ENCODE measurements at regions not wholly inside any gene's neighbourhood (a gene's known extent, or its start where the extent isn't known, plus 50 kb on each side); places are given as distances from the start of the nearest gene placed in this dataset.

DNA sequence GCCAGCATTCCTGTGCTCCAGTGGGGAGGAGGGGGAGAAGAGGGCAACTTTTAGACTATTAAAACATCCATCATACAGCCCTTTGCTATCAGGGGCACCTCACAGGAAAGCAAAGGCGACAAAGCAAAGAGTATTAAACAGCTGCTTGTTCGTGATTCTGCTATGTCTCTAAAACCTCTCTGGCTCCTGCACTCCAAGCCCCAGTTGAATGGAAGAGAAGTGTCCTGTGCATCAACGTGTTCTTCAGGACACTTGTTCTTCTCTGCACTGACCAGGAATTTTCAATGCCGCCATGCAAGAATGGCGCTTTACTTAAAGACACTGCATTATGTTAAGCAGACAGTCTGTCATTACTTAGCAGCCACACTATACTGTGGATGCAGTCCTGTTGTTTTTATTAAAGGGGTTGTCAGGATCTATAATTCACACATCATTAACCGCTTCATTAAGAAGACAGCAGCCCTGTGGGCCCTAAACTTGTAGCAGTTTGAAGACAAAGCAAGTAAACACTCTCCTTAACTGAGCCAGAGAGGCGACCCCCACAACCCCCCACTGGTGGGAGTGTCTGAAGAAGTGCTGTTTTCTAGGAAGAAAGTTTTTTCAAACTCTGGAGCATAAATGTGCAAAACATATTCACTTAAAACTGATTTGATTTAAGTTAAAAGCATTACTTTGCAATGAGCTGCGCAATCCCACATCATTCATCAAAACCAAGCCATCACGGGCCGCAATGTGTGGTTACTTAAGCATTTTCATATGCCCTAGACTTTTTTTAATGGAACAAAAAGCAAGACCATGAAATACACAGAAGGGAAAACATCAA is 164.5 kb downstream of the ZNF608 start:
- DNase-seq: no peak

DNA sequence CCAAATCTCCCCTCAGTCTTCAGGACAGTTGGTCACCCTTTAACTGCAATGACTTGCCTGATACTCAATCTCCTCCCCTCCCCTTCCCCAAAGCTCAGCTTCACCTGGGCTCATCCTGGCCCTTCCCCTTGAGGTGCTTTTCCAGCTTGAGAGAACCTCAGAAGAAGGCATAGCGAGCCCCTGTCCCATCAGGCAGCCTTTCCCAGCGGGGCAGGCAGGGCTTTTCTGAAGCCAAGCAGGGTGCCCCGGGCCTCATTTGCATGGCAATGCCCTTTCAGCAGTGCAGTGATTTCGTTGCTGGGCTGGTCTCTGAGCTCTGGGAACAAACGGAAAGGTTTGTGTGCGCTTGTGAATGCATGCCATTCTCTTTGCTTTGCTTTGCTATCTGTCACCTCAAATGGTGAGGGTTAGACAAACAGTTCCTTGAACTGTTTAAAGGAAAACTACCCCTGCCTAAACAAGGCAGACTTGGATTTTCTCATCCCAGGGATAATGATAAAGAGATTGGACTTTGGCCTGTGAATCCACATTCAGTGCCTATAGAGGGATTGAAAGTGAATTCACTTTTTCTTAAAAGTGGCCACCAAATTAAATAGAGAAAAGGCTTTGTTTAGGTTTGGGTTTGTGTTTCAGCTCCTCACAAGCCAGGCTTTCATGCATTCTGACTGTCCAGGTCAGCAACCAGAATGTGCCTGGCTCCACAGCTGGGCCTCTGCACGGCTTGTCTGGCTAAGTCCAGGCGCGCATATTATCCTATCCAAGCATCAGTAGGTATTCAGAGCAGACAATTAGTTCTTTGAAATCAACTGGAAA is 165.3 kb downstream of the ZNF608 start:
- DNase-seq: no peak

DNA sequence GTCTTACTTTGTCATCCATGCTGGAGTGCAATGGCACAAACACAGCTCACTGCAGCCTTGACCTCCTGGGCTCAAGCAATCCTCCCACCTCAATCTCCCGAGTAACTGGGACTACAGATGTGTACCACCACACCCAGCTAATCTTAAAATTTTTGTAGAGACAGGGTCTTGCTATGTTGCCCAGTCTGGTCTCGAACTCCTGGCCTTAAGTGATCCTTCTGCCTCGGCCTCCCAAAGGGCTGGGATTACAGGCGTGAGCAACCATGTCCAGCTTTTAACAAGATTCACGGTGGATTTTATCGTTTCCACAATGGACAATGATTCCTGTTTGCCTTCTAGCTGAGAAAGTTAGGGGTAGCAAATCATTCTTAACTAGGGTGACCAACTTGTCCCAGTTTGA is 165.9 kb downstream of the ZNF608 start:
- DNase-seq: no peak

DNA sequence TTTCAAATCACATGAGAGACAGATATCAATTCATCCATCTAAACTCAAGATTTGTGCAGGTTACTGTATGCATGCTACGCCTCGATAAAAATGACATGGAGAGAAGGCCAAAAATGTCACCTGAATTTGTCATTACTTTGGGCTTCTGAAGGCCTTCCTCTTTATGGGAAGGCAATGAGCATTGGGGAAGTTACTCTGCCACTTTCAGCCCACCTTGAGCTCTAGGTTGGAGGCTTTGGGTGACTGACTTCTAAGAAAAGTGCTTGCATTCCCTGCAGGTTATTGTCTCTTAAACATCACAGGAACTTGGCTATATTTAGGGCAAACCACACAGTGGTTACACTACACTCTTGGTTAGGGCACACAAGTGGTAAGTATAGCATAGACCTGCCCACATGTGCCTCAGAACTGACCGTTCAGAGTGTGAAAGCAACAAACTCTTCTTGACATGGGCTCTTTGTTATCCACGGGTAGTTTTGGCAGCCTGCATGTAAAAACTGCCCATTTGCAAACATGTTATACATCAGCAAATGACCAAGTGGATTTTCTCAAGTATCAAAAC is 169.5 kb downstream of the ZNF608 start:
- no peak for DNase-seq

DNA sequence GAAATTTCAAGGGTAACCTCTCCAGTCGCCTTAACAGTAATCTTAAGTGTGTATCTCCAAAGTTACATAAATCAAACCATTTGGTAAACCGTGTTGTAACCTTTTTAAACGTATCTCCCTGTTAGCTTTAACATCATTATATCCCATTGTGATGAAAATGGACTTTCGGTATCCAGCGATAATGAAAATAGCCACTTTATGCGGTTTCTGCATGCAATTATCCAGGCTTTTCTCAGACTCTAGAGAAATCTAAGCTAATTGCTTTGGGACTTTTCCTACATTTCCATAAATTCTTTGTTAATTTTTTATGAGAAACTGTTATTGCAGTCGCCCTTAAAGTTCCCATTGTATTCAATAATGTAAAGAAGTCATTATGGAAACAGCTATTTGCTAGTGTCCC is 170.7 kb downstream of the ZNF608 start:
- no peak for DNase-seq

DNA sequence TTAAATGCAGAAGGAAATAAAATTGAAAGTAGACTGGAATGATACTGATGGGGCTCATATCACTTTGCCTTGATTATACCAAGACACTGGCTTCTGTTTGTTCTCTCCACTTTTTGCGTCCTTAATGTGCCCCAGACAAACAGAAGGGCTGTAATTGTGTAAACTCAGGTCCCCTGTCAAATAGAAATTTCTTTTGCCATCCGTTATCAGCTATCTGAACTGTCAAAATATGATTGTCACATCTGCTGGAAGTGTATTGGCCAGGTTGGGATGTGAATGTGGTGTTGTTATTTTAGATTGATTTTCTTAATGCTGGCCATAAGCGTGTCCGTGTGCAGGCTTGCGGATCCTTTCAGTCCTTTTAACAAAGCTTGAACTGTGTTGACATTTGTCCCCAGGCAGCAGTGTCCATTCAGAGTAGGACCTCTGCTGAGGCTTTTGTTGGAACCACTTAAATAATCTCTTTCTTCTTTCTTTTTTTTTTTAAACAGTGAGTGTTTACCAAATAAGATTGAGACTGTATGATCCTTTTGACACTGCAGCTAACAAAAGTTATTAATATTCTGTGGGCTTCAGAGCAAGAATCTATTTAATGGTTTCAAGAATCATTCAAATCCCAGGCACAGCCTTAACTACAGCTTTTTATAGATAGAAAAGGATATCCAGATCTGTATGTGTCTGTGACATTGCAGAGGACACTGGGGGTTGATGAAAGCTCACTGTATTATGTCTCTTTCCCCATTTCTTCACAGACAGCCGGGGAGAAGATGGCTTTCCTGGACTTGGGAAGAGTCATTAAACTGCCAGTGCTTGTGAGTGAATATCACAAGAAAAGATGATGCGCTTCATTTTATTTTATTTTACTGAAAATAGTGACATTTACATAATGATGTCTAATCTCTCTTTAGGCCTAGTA is 171.7 kb downstream of the ZNF608 start:
- no peak for DNase-seq

DNA sequence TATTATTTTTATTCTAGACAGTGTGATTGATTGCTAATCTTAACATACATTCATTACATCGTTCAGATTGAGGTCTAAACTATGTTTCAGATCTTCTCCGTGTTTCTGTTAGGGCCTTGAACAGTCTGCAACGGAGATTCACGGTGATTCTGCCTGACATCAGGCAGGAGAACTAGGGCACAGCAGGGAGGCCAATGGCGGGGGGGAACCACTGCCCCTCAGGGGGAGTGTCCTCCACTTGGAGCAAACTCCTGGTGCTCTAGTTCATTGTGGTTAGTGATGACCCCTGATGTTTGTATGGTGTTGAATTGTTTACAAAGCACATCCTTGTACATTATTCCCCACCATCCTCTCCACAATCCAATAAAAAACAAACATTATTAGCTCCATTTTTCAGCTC is 173.5 kb downstream of the ZNF608 start:
- DNase-seq: no peak

DNA sequence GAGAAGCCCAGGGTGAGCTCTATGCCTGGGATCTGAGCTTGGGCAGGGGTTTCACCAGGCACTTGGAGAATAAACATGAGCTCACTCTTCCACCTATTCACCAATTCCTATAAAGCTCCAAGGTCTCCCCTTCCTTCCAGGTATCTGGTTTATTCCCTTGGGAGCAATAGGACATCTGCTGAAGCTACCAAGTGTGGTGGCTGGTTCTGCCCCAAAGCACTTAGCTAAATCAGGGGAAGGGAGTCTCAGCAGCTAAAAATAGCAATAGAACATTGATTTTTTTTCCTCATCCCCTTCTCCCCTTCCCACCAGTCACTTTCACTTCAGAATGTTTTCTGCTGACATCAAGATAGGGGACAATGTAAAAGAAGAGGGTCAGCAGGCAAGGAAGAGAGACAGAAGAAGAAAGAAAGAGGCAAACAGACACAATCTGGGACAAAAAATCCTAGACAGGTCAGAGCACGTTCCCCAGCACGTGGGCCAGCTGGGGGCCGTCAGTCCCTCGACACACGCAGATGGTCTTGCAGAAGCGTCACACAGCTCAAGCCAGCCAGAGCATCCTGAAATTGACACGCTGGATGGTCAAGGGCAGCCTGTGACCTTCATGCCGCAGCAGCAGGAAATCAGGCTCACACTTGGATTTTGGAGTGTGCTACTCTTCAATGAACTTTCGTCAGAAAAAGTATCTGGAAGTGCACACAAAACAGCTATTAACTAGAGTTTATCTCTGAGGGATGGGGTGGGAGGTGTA is 176.0 kb downstream of the ZNF608 start:
- DNase-seq: no peak

DNA sequence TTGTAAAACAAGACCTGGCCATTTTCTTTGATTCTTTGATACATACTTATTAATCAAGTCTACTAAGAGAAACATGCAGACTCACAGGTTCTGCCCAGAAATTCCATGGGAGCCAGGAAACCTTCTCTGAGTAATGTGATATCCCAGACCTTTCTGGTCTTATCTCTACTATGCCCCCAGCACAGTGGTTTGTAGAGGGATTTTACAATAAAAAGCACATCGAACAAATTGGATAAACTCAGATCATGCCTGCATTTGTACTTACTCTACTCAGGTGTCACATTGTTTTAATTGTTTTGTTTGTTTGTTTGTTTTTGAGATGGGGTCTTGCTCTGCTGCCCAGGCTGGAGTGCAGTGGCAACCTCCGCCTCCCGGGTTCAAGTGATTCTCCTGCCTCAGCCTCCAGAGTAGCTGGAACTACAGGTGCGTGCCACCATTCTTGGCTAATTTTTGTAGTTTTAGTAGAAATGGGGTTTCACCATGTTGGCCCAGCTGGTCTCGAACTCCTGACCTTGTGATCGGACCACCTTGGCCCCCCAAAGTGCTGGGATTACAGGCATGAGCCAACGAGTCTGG is 179.5 kb downstream of the ZNF608 start:
- DNase-seq: no peak

DNA sequence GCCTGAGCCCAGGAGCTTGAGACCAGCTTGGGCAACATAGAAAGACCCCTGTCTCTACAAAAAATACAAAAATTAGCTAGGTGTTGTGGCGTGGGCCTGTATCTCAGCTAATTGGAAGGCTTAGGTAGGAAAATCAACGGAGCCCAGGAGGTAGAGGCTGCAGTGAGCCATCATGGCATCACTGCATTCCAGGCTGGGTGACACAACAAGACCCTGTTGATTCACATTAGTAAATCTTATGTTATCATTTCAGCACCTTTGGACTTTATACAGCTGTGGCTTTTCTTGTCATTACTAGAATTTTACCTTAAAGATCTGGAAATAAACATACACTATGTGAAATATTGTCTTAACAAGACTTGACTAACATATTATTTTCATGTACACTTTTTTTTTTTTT is 185.0 kb downstream of the ZNF608 start:
- DNase-seq: no peak

DNA sequence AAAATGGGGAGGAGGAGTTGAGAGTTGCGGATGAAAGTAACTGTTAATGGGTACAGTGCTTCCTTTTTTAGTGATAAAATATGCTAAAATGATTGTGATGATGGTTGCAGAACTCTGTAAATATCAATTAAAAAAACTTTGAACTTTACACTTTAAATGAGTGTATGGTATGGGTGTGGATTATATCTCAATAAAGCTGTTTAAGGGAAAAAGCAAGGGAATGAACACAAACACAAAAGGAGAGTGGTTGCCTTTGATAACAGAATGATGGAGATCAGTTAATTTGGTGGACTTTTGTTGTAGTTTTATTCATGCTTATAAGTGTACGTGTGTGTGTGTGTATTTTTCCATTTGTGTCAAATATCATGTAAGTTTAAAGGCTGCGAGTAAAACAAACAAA is 186.1 kb downstream of the ZNF608 start:
- DNase-seq: no peak

DNA sequence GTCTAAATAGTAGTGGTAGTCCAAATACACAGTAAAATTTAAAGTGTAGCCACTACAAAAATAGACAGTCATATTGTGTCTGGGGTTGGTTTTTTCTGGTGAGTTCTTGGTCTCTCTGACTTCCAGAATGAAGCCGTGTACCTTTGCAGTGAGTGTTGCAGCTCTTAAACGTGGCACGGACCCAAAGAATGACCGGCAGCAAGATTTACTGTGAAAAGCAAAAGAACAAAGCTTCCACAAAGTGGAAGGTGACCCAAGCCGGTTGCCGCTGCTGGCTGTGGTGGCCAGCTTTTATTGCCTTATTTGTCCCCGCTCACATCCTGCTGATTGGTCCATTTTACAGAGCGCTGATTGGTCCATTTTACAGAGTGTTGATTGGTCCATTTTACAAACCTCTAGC is 188.7 kb downstream of the ZNF608 start:
- no peak for DNase-seq

DNA sequence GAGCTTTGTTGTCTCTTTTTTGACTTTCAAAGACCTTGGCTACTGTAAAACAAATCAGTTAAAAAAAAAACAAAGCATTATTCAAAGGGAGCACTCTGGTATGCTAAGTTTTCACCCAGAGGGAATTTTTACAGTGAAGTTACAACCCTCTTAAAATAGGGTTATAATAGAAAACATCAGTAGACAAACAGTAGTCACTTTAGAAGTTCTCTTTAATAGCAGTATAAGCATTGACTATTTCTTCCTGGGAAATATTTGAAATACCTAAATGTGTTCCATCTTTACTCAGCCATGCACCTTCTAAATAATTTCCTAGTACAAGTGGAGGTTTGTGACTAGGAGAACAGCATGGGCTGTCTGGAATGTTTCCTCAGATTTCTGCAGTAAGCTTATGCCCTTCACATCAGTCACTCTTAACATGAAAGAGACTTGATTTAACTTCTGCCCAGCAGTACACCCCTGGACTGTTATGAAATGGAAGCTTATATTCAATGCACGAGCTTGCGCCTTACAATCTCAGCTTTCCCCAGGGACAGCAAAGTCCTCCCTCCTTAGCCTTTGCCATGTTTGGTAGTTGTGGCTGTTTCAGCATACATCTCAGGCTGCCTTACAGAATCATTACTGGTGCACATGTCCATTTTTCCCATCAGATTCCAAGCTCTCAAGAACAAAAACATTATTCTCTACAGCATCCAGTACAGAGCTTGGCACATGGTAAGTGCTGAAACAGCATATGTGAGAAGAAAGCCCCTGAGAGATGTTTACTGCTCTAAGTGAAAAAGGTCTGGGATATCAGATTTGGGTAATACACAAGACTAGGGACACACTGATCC is 191.5 kb downstream of the ZNF608 start:
- DNase-seq: no peak

DNA sequence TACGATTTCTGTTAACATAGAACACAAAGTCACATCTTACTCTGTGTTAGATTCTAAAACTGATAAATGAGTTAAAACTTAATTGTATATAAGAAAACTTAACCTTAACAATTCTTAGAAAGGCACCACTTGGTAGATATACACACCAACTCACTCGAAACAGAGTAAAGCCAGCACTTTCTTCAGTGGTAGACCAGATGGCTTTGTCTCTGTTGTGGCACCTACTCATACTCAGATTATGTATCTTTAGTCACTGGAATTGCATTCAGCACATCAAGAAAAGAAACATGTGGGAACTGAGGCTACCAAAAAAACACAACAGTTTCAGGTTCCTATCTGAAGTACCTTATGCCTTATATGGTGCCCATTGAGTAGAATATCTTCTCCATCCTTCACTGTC is 192.5 kb downstream of the ZNF608 start:
- DNase-seq: no peak

DNA sequence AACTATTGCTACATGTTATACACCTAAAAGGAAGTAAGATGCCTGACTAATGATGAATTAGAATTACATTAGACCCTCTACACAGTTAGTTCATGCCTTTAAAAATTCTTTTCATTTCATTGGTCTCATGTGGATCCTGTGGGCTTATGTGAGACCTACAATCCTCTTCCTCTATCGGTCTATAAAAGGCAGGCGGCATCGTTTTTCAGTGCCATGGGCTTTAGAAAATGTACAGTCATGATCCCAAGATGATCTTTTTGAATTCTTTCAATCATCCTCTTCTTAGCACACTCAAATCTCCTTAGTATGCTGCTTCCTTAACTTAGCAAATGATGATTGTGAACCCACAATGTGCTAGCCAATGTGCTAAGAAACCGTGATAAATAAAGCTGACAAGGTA is 193.9 kb downstream of the ZNF608 start:
- no peak for DNase-seq

DNA sequence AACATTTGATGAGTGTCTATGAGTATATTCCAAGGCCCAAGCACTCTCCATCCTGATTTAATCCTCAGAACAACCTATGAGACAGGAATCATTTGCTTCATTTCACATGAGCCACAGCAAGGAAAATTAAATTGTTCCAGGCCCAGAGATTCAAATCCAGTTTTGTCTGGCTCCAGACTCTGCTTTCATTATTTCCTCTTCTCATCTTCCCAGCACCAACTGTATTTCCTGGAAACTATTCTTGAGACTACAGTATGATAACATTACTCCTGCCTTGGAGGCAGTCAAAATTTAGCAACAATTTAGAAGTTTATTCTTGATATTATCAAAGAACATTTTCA is 194.5 kb downstream of the ZNF608 start:
- DNase-seq: no peak

DNA sequence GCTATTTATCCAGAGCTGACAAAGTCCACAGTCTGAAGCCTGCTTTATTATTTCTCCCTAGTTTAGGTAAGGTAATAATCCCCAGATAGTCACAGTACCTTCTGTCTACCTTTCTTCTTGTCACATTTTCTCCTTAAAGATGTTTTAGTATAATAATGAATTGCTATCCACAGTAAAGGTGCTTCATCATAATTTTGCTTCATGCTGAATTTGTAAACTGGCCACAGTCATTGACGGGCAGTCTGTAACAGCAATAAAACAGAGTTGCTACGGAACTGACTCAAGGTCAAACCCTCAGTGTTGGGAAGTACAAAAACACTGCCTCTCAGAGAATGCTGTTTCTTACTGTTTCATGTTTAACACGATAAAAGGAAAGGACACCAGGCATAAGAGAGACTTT is 195.7 kb downstream of the ZNF608 start:
- DNase-seq: no peak

DNA sequence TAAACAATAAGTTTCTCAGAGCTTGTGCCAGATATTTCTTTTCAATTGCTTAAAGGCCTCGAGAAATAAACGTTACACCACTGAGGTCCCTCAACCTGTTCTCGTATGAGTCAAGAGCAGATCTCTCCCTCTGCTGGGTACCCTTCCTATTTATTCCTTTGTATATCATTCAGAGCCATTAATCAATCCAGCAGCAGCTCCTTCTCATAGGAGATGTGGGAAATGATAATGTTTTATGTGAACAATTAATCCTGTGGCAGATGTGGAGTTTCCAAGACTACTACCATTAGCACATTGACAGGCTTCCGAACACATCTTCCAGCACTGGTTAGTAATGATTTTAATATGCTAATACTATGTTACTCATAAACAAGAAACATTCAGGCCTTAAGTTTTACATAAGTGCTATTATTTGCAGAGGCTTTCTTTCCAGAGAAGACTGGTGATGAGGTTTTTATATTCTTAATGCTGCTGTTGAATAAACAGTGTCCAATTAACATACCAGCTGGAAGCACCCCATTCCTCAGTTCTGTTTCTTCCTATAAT is 196.5 kb downstream of the ZNF608 start:
- DNase-seq: no peak

DNA sequence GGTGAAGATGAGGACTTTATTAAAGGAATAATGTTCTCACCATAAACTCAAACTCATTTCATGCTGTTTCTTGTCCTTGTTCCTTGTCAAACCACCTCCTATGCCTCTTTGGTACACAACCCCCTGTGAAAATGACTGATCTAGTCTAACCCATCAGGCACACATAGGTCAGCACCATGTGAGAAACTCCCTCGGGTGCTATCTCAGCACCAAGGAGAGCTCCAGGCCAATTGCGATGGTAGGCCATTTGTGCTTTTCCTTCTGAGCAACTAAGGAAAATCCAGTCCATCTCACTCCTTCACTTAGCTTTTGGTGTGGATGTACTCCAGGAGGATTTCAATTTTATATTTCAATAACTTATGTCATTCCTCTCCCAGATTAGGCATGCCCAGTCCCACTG is 199.8 kb downstream of the ZNF608 start:
- no peak for DNase-seq

DNA sequence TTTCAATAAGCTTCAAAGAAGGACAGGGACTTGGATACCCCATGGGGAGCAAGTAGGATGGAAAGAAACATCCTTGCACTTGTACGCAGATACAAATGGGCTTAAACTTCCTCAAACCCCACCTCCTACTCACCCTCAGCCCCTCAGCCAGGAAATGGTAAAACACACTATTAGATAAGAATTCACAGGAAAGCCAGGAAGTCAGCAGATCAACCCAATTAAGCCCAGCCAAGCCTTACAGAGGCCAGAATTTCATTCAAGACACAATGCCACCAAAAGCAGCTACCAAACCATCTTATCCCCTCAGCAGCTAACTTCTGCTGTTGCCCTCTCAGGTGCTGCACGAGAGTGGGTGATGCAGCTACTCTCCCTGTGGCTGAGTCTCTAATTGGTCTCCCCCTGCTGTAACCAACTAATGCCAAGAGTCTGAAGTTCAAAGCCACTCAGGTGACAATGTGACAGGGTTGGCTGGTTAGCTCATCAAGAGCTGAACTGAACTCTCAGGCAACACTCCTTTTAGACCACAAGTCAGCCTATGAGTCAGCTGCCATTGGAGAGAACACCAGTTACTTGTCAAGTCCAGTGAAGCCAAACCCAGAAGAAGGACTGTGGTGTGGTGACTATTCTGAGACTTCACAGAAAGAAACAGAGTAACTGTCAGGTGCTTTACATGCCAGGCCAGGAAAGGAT is 201.9 kb downstream of the ZNF608 start:
- DNase-seq: no peak
